GM12878 (cell line): ENCODE measurements at regions not wholly inside any gene's neighbourhood (a gene's known extent, or its start where the extent isn't known, plus 50 kb on each side); places are given as distances from the start of the nearest gene placed in this dataset.

ENCODE experiments used
- ATAC-seq: fragments of 200-7000 bp; cut with Tn5 transposase; 3 replicates; pipeline ENCODE4 v1.9.1; 2020; ENCODE audit warnings: mild to moderate bottlenecking, moderate library complexity
- BruUV-seq: library from RNA; stranded (reverse); fragments of 400-500 nt; replicated peaks from 2 replicates; lab custom pipeline; 2021; lab: Mats Ljungman, UMichigan
- CTCF ChIA-PET: fragments of 300-600 bp; sonication (Branson Sonifier 250); formaldehyde crosslinking; extraction: SDS; loops from one replicate; lab custom pipeline; 2021; ENCODE audit warnings: inconsistent platforms; lab: Yijun Ruan, JAX
- POLR2A ChIA-PET: fragments of 350-600 bp; formaldehyde crosslinking; extraction: SDS; loops from one replicate; lab custom pipeline; 2021; ENCODE audit warnings: inconsistent platforms; lab: Charles Lee
- RAD21 ChIA-PET: fragments of 300-600 bp; sonication (Branson Sonifier 250); formaldehyde crosslinking; loops from one replicate; lab custom pipeline; 2023; ENCODE audit warnings: antibody characterized with exemption; ENCODE audit not compliant: unreplicated experiment; lab: Charles Lee
- SMC1A ChIA-PET: fragments of 300-600 bp; sonication (Branson Sonifier 250); formaldehyde crosslinking; loops from one replicate; lab custom pipeline; 2023; ENCODE audit not compliant: unreplicated experiment, uncharacterized antibody; lab: Charles Lee
- DNase-seq: peaks from one replicate; pipeline ENCODE4 v3.0.0-alpha.2; 2011; ENCODE audit warnings: low read depth, low spot score
- FAIRE-seq: peaks from 3 replicates; lab custom pipeline; 2011; peaks lifted over from hg19 to GRCh38; lab: Jason Lieb, UNC
- H2AFZ ChIP-seq: 2 replicates; pipeline ENCODE4 v1.6.0; 2011; ENCODE audit warnings: low read depth, low read length, control low read depth; ENCODE audit not compliant: control insufficient read depth
- H3K27ac ChIP-seq: 2 replicates; pipeline ENCODE4 v1.5.1; 2011; ENCODE audit warnings: control low read depth; ENCODE audit not compliant: control insufficient read depth, insufficient read depth
- H3K27me3 ChIP-seq, 2 experiments: replicated peaks in 1 of 2; 2 replicates each; pipeline versions ENCODE4 v1.6.0 to v1.6.1; 2011; ENCODE audit warnings: low read length in 1 of 2; ENCODE audit not compliant: control insufficient read depth in 2 of 2, insufficient read depth in 2 of 2
- H3K36me3 ChIP-seq, 2 experiments: 2 replicates each; pipeline ENCODE4 v1.5.1; 2011; ENCODE audit warnings: low read length in 1 of 2; ENCODE audit not compliant: control insufficient read depth in 2 of 2, insufficient read depth in 2 of 2
- H3K4me1 ChIP-seq: 2 replicates; pipeline ENCODE4 v1.6.1; 2011; ENCODE audit warnings: mild to moderate bottlenecking, low read length, moderate library complexity, mixed read lengths; ENCODE audit not compliant: control insufficient read depth, insufficient read depth
- H3K4me2 ChIP-seq: 2 replicates; pipeline ENCODE4 v1.6.0; 2011; ENCODE audit warnings: control low read depth; ENCODE audit not compliant: control insufficient read depth, insufficient read depth
- H3K4me3 ChIP-seq: fragments of 200-600 bp; sonication (generic); 2 replicates; pipeline ENCODE4 v1.5.1; 2016
- H3K79me2 ChIP-seq: 2 replicates; pipeline ENCODE4 v1.6.0; 2011; ENCODE audit warnings: low read length; ENCODE audit not compliant: control insufficient read depth, insufficient read depth
- H3K9ac ChIP-seq: 2 replicates; pipeline ENCODE4 v1.8.0; 2011; ENCODE audit warnings: low read length, control low read depth, mixed read lengths; ENCODE audit not compliant: control insufficient read depth, insufficient read depth
- H3K9me3 ChIP-seq: replicated peaks from 3 replicates; pipeline ENCODE4 v1.5.1; 2011; ENCODE audit warnings: mild to moderate bottlenecking, low read length; ENCODE audit not compliant: control insufficient read depth, insufficient read depth
- H4K20me1 ChIP-seq: 2 replicates; pipeline ENCODE4 v1.6.0; 2011; ENCODE audit not compliant: control insufficient read depth, insufficient read depth
- BMI1 ChIP-seq: fragments of 450-650 bp; IDR thresholded peaks from 2 replicates; pipeline ENCODE4 v1.6.1; 2016; ENCODE audit warnings: mild to moderate bottlenecking, moderate library complexity, borderline replicate concordance
- CHD4 ChIP-seq: fragments of 200-600 bp; sonication (generic); IDR thresholded peaks from 2 replicates; pipeline ENCODE4 v1.6.1; 2016; ENCODE audit warnings: mild to moderate bottlenecking
- HDGF ChIP-seq: fragments of 450-650 bp; IDR thresholded peaks from 2 replicates; pipeline ENCODE4 v1.6.1; 2016; ENCODE audit warnings: antibody characterized with exemption
- MAX ChIP-seq: IDR thresholded peaks from 2 replicates; pipeline ENCODE4 v1.6.1; 2012; ENCODE audit warnings: low read depth, low read length, improper control_type of control experiment
- MEF2A ChIP-seq: IDR thresholded peaks from 2 replicates; pipeline ENCODE4 v1.6.1; 2011; ENCODE audit warnings: low read depth, mild to moderate bottlenecking, low read length, moderate library complexity; ENCODE audit not compliant: insufficient read depth
- PKNOX1 ChIP-seq: fragments of 450-650 bp; IDR thresholded peaks from 2 replicates; pipeline ENCODE4 v1.6.1; 2016; ENCODE audit warnings: mild to moderate bottlenecking
- RBBP5 ChIP-seq: fragments of 200-600 bp; sonication (generic); conservative IDR thresholded peaks from 2 replicates; pipeline ENCODE4 v1.6.1; 2016
- SREBF1 ChIP-seq: IDR thresholded peaks from 2 replicates; pipeline ENCODE4 v1.6.1; 2012; ENCODE audit warnings: mild to moderate bottlenecking, low read length
- WGBS: methylation state at CpG from one replicate; pipeline ENCODE4 v1.1.6; 2016; ENCODE audit warnings: low lambda C conversion rate; ENCODE audit not compliant: insufficient replicate concordance, insufficient coverage; ENCODE audit errors: missing lambda C conversion rate; 5-methylcytosine and 5-hydroxymethylcytosine counted together
- in situ Hi-C: fragments of 300-500 bp; cut with MboI; formaldehyde crosslinking; loops from 9 replicates; pipeline ENCODE4 v1.14.3; 2018; ENCODE audit warnings: mixed read lengths
- intact Hi-C: fragments of 100-400 bp; cut with micrococcal nuclease; formaldehyde crosslinking; loops from one replicate; pipeline ENCODE4 v1.14.2; 2022; ENCODE audit not compliant: unreplicated experiment

- TF ChIP-seq BMI1 (0 out of 2 replicates have a peak, but pooled peaks have one; percentile 21), MEF2A (no peak), MAX (no peak)
- TF ChIP-seq, all 136 proteins: peak for 1
- H3K9ac ChIP-seq, result no peak overlapping the region
- SMC1A ChIA-PET, result no interaction called here
- H3K4me3 ChIP-seq, result no peak overlapping the region
- H3K36me3 ChIP-seq, result no peaks in the 10 kb centered on the region
- in situ Hi-C loops (no loop called here), intact Hi-C loops (no loop called here)
- no peak overlapping the region for H3K27ac ChIP-seq
- H3K27me3 ChIP-seq, result no peaks in the 10 kb centered on the region; a peak in 1 of 4 replicates
- H3K9me3 ChIP-seq, result no peaks in the 10 kb centered on the region
- RAD21 ChIA-PET, result no interaction called here
- H4K20me1 ChIP-seq, result no peaks in the 10 kb centered on the region
- no peak for FAIRE-seq
- BruUV-seq, result no TSS peak
- POLR2A ChIA-PET, result no interaction called here
- no peak for DNase-seq
- H2AFZ ChIP-seq, result no peak overlapping the region
- CTCF ChIA-PET, result no interaction called here
- no peak overlapping the region for H3K4me2 ChIP-seq
- H3K4me1 ChIP-seq, result no peaks in the 10 kb centered on the region
- ATAC-seq, result no peak
- 0% methylated on average over 1 of the region's 1 CpG for WGBS
- no peaks in the 10 kb centered on the region for H3K79me2 ChIP-seq
Measured at GRCh38 chr15:52912172-52912571, 122.0 kb upstream of the ONECUT1 start.

GRCh38 chr15:52893338-52893737 lies 103.2 kb upstream of the ONECUT1 start:
- no peak overlapping the region for H3K4me2 ChIP-seq
- H3K4me1 ChIP-seq, result no peaks in the 10 kb centered on the region
- no peaks in the 10 kb centered on the region for H3K79me2 ChIP-seq
- no peak for TF ChIP-seq HDGF
- no peak for TF ChIP-seq SREBF1
- no peak for TF ChIP-seq RBBP5
- TF ChIP-seq PKNOX1, result no peak
- TF ChIP-seq CHD4, result no peak
- CTCF ChIA-PET, result no interaction called here
- POLR2A ChIA-PET, result no interaction called here
- ATAC-seq (no peak), DNase-seq (no peak), FAIRE-seq (no peak)
- no peak overlapping the region for H3K27ac ChIP-seq
- H4K20me1 ChIP-seq, result no peaks in the 10 kb centered on the region
- 0% methylated on average over 3 of the region's 3 CpGs for WGBS
- in situ Hi-C loops (no loop called here), intact Hi-C loops (no loop called here)
- H3K36me3 ChIP-seq, result no peaks in the 10 kb centered on the region
- no peaks in the 10 kb centered on the region for H3K27me3 ChIP-seq
- BruUV-seq, result no TSS peak
- SMC1A ChIA-PET, result no interaction called here
- H3K9ac ChIP-seq, result no peak overlapping the region
- H2AFZ ChIP-seq, result no peak overlapping the region
- RAD21 ChIA-PET, result no interaction called here
- no peaks in the 10 kb centered on the region for H3K9me3 ChIP-seq
- H3K4me3 ChIP-seq, result no peak overlapping the region
